Lower leg skin (tissue), 3 donors: ENCODE measurements at regions not wholly inside any gene's neighbourhood (a gene's known extent, or its start where the extent isn't known, plus 50 kb on each side); places are given as distances from the start of the nearest gene placed in this dataset.

Experiments used
- POLR2A ChIP-seq, 2 donors: fragments of 450-650 bp; IDR thresholded peaks; one replicate each; pipeline ENCODE4 v1.6.1; 2016 to 2017; ENCODE audit warnings: antibody characterized with exemption in 2 of 2, mild to moderate bottlenecking in 1 of 2, moderate library complexity in 1 of 2
- TF ChIP-seq, protein P1 (sequence below), 3 donors: fragments of 450-650 bp; IDR thresholded peaks; one replicate each; pipeline ENCODE4 v1.5.1; 2016; ENCODE audit warnings: antibody characterized with exemption in 3 of 3, mild to moderate bottlenecking in 3 of 3, moderate library complexity in 2 of 3

- TF ChIP-seq POLR2A (IDR thresholded peaks at IDR 0.05), result no peak
- TF ChIP-seq, protein P1, sequence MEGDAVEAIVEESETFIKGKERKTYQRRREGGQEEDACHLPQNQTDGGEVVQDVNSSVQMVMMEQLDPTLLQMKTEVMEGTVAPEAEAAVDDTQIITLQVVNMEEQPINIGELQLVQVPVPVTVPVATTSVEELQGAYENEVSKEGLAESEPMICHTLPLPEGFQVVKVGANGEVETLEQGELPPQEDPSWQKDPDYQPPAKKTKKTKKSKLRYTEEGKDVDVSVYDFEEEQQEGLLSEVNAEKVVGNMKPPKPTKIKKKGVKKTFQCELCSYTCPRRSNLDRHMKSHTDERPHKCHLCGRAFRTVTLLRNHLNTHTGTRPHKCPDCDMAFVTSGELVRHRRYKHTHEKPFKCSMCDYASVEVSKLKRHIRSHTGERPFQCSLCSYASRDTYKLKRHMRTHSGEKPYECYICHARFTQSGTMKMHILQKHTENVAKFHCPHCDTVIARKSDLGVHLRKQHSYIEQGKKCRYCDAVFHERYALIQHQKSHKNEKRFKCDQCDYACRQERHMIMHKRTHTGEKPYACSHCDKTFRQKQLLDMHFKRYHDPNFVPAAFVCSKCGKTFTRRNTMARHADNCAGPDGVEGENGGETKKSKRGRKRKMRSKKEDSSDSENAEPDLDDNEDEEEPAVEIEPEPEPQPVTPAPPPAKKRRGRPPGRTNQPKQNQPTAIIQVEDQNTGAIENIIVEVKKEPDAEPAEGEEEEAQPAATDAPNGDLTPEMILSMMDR (IDR thresholded peaks at IDR 0.05), result no peak
Observed at GRCh38 chr4:34183926-34184325, 2060.4 kb downstream of the ARAP2 start.
